NT2/D1 (cell line): ENCODE measurements at regions not wholly inside any gene's neighbourhood (a gene's known extent, or its start where the extent isn't known, plus 50 kb on each side); places are given as distances from the start of the nearest gene placed in this dataset.
"Not testable (repeated sequence)": the region's sequence is repeated elsewhere in the genome, so short reads cannot be mapped to it uniquely, and the experiment has no call there.

ENCODE experiments used
- DNase-seq: peaks from one replicate; pipeline ENCODE4 v3.0.0-alpha.2; 2011; ENCODE audit warnings: low read depth, low spot score
- H3K27me3 ChIP-seq: 2 replicates; pipeline ENCODE4 v1.6.0; 2011; ENCODE audit warnings: mild to moderate bottlenecking; ENCODE audit not compliant: insufficient read length, insufficient read depth
- H3K36me3 ChIP-seq: 2 replicates; pipeline ENCODE4 v1.6.1; 2011; ENCODE audit warnings: mild to moderate bottlenecking, low read length, mixed read lengths; ENCODE audit not compliant: insufficient read depth, insufficient read length
- H3K4me1 ChIP-seq: 2 replicates; pipeline ENCODE4 v1.5.1; 2011; ENCODE audit not compliant: insufficient read depth, insufficient read length
- H3K4me3 ChIP-seq: 2 replicates; pipeline ENCODE4 v1.5.1; 2011; ENCODE audit warnings: low read depth; ENCODE audit not compliant: insufficient read length
- H3K9ac ChIP-seq: 2 replicates; pipeline ENCODE4 v1.6.0; 2011; ENCODE audit warnings: low read depth; ENCODE audit not compliant: insufficient read length
- H3K9me3 ChIP-seq: 2 replicates; pipeline ENCODE4 v1.5.1; 2011; ENCODE audit warnings: mild to moderate bottlenecking, low read length; ENCODE audit not compliant: insufficient read depth
- SUZ12 ChIP-seq: IDR thresholded peaks from 2 replicates; pipeline ENCODE4 v1.6.1; 2011; ENCODE audit not compliant: insufficient read length, insufficient read depth; ENCODE audit errors: extremely low read depth
- YY1 ChIP-seq: IDR thresholded peaks from 2 replicates; pipeline ENCODE4 v1.6.1; 2011; ENCODE audit not compliant: insufficient read length, insufficient read depth
- ZNF274 ChIP-seq: IDR thresholded peaks from 2 replicates; pipeline ENCODE4 v1.6.1; 2011; ENCODE audit warnings: mild to moderate bottlenecking, low read depth, low read length

DNA sequence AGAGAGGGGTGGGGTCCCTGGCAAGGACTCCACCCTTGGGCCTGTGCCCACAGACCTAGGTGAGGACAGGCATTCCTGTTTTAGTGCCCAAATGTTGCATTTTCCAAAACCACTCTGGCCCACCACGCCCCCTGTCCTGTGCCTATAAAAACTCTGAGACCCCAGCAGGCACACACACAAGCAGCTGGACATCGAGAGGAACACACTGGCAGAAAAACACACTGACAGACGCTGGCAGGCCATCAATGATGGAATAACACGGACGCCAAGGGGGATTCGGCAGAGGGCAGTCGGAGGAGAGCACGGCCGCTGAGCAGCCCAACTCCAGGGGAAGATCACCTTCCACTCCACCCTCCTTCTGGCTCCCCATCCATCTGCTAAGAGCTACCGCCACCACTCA is 386.9 kb upstream of the AUTS2 start:
- H3K4me1 ChIP-seq = no peaks in the 10 kb centered on the region

GRCh38 chr7:69211739-69212138 is 386.5 kb upstream of the AUTS2 start:
- no peaks in the 10 kb centered on the region for H3K9me3 ChIP-seq
- TF ChIP-seq ZNF274 (no peak), YY1 (no peak), SUZ12 (no peak)
- H3K4me3 ChIP-seq = no peak overlapping the region
- peak; percentile 35 for DNase-seq
- H3K9ac ChIP-seq = no peak overlapping the region
- peaks cover 15% of the 10 kb centered on the region for H3K27me3 ChIP-seq
- no peaks in the 10 kb centered on the region for H3K36me3 ChIP-seq
- H3K4me1 ChIP-seq = no peaks in the 10 kb centered on the region

More for the DNA sequence above, 386.9 kb upstream of the AUTS2 start:
- H3K36me3 ChIP-seq = no peaks in the 10 kb centered on the region
- TF ChIP-seq ZNF274 (no peak), SUZ12 (no peak), YY1 (no peak)
- peaks cover 14% of the 10 kb centered on the region for H3K27me3 ChIP-seq
- H3K9me3 ChIP-seq = no peaks in the 10 kb centered on the region
- H3K4me3 ChIP-seq = no peak overlapping the region
- no peak for DNase-seq
- no peak overlapping the region for H3K9ac ChIP-seq

DNA sequence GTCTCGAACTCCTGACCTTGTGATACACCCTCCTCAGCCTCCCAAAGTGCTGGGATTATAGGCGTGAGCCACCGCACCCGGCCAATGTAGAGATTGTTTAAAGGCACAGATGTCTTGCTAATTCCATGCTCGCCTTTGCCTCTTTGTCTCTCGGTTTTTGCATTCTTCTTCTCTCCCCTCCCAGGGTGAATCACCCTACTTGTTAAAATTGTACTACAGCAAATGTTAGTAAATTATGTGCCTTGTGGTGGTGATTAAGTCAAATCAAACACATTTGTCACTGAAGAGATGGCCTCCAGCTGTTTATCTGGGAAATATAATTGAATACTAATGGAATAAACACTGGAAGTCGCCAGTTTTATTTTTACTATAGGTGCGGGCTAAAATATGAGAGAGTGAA is 384.4 kb upstream of the AUTS2 start:
- peaks cover 34% of the 10 kb centered on the region for H3K27me3 ChIP-seq
- DNase-seq = no peak
- H3K9me3 ChIP-seq = no peaks in the 10 kb centered on the region
- TF ChIP-seq SUZ12 = no peak
- TF ChIP-seq YY1 = no peak
- TF ChIP-seq ZNF274 = no peak
- no peak overlapping the region for H3K9ac ChIP-seq
- H3K36me3 ChIP-seq = no peaks in the 10 kb centered on the region
- no peak overlapping the region for H3K4me3 ChIP-seq
- H3K4me1 ChIP-seq = no peaks in the 10 kb centered on the region

- H3K9me3 ChIP-seq, H3K4me3 ChIP-seq, DNase-seq, H3K36me3 ChIP-seq, H3K9ac ChIP-seq, H3K4me1 ChIP-seq: not testable (repeated sequence)
- H3K27me3 ChIP-seq = peaks cover 47% of the 10 kb centered on the region
Observed at GRCh38 chr7:69215516-69215915, 382.8 kb upstream of the AUTS2 start.

DNA sequence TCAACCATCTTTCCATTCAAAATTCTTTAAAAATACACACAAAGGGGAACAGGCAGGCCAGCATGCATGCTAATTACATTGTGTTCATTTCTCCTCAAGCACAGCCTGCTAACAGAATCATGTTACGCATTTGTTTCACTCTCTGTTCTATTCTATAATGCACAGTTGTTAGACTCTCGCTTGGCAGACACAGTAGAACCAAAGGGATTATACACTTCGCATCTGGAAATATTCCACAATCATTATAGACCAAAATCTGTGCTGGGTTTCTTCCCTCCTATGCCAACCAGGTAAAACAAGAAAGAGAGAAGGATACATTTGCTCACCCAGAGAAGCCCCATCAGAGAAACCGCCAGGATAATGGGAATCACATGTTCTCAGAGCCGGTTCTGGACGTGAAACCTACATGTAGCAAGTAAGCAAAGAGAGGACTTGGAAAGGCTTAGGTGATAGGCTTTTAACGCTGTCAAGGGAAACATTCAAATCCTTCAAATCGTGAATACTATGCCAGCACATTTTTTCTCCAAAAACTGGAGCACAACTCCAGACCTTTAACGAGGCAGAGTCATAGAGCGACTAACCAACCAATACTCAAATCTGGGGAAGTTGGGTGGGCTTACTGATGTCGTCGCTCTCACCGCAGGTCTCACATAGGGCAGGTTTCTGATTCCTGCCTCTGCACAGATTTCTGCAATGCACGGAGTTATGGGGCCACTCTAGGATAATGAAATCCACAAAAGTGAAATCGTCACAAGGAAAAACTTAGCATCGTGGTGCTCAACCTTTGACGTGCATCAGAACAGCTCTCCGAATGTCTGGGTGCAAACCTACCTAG is 380.5 kb upstream of the AUTS2 start:
- Histone ChIP-seq H3K4me3 (no peak overlapping the region), H3K4me1 (no peaks in the 10 kb centered on the region), H3K27me3 (peaks cover 65% of the 10 kb centered on the region), H3K36me3 (no peaks in the 10 kb centered on the region), H3K9ac (no peak overlapping the region), H3K9me3 (no peaks in the 10 kb centered on the region)
- TF ChIP-seq SUZ12 = no peak
- no peak for TF ChIP-seq YY1
- no peak for TF ChIP-seq ZNF274
- no peak for DNase-seq

DNA sequence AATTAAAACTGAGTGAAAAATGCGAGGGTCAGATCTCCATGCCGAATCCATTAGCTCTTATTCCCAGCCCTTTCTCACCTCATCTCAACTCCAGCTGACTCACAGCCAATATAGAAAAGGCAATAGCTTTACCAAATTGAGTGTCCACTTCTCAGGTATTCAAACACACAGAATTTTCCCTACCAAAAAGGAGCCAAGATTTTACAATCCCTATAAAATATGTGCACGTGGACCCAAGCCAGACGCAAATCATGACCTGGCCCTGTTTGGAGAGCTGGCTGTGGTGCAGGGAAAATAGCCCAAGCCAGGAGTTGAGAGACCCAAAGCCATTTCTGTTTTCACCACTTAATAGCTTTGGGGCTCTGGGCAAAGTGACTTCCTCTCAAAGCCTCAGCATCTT is 379.7 kb upstream of the AUTS2 start:
- TF ChIP-seq SUZ12 (no peak), YY1 (no peak), ZNF274 (no peak)
- Histone ChIP-seq H3K36me3 (no peaks in the 10 kb centered on the region), H3K9me3 (no peaks in the 10 kb centered on the region), H3K27me3 (peaks cover 72% of the 10 kb centered on the region), H3K9ac (no peak overlapping the region), H3K4me1 (no peaks in the 10 kb centered on the region), H3K4me3 (no peak overlapping the region)
- no peak for DNase-seq

DNA sequence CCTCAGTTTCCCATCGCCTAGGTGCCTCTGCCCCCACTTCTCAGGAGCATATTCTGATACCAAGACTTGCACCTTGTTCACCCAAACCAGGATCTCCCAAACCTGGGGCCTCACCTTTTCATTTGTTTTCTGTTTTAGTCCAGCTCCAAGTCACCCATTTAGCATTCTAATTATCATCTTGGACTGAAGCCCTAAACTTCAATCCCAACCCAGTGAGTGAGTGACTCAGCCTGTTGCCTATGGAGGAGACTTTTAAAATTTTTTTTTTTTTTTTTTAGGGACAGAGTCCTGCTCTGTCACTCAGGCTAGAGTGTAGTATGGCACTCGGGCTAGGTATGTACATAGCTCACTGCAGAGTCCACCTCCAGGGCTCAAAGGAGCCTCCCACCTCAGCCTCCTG is 378.9 kb upstream of the AUTS2 start:
- H3K36me3 ChIP-seq = no peaks in the 10 kb centered on the region
- no peak for DNase-seq
- H3K4me3 ChIP-seq = no peak overlapping the region
- TF ChIP-seq ZNF274 = no peak
- TF ChIP-seq YY1 = no peak
- TF ChIP-seq SUZ12 = no peak
- H3K9ac ChIP-seq = no peak overlapping the region
- peaks cover 80% of the 10 kb centered on the region for H3K27me3 ChIP-seq
- H3K4me1 ChIP-seq = no peaks in the 10 kb centered on the region
- H3K9me3 ChIP-seq = no peaks in the 10 kb centered on the region

- H3K9me3 ChIP-seq = no peaks in the 10 kb centered on the region
- no peaks in the 10 kb centered on the region for H3K4me1 ChIP-seq
- TF ChIP-seq SUZ12 = no peak
- TF ChIP-seq ZNF274 = no peak
- no peak for TF ChIP-seq YY1
- DNase-seq = no peak
- H3K36me3 ChIP-seq = no peaks in the 10 kb centered on the region
- H3K9ac ChIP-seq = no peak overlapping the region
- H3K27me3 ChIP-seq = peaks cover 100% of the 10 kb centered on the region
- H3K4me3 ChIP-seq = no peak overlapping the region
Observed at GRCh38 chr7:69225259-69225943, 372.9 kb upstream of the AUTS2 start.
